ENCODE measurements at regions not wholly inside any gene's neighbourhood (a gene's known extent, or its start where the extent isn't known, plus 50 kb on each side); places are given as distances from the start of the nearest gene placed in this dataset.
"Not testable (repeated sequence)": the region's sequence is repeated elsewhere in the genome, so short reads cannot be mapped to it uniquely, and the experiment has no call there.

DNA sequence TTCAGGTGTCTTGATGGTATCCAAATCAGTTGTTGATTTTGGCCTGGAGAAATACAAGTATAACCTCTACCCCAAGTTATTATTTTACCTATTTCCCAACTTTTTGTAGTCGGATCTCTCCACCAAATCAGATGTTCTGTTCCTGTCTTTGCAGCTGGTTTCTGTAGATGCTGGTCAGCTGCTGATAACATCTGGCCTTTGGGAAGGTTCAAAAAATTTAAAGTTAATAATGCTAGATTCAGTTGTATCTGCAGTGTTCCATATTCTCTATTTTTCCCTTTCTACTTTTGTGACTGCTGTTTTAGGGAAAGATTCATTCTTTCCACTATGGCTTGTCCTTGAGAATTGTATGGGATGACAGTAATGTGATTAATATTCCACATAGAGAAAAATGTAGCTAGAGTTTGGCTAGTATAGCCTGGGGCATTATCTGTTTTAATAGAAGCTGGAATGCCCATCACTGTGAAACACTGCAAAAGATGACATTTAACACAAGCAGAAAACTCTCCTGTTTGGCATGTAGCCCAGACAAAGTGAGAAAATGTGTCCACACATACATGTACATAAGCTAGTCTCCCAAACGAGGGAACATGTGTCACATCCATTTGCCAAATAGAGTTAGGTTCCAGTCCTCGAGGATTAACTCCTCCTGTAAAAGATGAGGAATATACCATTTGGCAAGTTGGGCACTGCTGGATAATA is 99.2 kb downstream of the ZNF100 start:
- DNase-seq: not testable (repeated sequence)

DNA sequence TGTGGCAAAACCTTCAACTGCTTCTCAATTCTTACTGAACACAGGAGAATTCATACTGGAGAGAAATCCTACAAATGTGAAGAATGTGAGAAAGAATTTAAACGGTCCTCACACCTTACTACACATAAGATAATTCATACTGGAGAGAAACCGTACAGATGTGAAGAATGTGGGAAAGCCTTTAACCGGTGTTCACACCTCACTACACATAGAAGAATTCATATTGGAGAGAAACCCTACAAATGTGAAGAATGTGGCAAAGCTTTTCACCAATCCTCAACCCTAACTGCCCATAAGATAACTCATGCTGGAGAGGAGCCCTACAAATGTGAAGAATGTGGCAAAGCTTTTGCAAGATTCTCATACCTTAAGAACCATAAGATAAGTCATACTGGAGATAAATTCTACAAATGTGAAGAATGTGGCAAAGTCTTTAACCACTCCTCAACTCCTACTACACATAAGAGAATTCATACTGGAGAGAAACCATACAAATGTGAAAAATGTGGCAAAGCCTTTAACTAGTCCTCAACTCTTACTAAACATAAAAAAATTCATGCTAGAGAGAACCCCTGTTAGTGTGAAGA is 111.7 kb downstream of the ZNF100 start:
- no peak for DNase-seq

DNA sequence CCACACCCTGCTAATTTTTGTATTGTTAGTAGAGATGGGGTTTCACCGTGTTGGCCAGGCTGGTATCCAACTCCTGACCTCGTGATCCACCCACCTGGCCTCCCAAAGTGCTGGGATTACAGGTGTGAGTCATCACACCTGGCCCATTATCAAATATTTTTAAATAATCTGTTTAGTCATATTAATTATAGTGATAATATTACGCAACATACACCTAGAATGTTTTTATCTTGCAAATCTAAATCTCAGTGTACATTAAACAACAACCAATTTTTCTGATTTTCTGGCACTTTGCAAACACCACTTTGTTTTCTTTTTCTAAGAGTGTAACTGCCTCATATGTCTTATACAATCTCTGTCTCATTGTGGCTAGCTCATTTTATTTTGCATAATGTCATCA is 115.9 kb downstream of the ZNF100 start:
- not testable (repeated sequence) for DNase-seq

DNA sequence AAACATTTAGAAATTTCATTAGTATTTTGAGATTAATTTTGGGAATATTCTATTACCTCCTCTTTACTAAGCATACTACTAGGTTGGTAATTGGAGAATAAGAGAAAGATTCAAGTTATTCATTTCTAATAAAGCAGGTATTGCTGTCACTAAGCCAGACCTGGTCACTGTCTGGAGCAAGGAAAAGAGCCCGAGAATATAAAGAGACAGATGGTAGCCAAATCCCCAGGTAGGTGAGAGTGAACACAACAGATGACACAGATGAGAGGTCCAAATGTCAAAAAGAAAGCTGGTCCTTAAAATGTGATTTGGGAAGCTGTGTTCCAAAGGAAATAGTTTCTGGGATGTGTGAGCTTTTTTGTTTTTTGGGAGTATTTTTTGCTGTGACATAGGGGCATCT is 128.6 kb downstream of the ZNF100 start:
- peak; percentile 17 to 87 for DNase-seq

DNA sequence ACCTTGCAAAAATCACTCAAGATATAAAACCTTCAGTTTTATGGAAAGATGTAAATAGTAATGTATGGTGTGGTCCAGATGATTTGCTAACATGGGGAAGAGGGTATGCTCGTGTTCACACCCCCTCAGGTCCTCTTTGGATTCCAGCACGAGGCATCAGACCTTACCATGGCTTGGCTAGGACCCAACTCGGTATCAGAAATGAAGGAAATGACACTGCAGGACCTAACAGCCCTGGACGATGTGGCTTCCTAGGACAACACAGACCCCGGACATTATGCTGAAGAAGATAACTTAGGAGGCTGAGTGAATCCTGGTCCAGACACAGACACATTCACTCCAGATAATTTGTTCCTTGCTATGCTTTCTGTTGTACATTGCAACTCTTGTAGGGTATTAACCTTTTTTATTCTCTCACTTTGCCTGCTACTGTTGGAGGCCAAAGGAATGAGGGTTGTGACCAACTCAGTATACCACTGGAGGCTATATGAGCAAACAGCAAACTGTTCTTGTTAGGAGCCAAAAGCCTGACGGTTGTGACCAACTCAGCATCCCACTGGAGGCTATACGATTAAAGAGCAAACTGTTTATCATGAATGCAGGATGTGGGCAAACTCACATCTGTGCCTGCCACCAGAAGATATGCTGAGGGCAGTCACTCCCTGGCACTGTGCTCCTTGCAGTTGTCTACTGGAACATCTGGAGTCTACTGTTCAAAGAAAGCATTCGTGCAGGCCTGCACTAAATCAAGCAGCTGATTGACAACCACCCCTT is 121.7 kb downstream of the ZNF429 start:
- no peak for DNase-seq

DNA sequence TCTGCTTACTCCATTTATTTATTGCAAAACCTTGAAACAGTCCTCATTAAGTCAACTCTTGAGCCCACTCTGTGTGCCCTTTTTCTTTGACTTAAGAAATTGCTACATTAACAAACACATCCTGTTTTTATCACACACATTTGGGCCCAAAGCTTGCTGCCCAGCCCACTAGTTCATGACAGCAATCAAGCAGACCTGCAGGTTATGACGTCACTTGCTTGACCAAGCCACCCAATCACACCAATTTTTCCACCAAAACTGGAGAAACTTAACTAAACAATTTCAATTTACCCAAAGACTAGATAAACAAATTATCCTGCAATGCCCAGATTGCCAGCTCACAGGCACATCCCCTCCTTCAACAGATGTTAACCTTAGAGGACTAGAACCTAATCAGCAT is 120.7 kb downstream of the ZNF429 start:
- no peak for DNase-seq

DNA sequence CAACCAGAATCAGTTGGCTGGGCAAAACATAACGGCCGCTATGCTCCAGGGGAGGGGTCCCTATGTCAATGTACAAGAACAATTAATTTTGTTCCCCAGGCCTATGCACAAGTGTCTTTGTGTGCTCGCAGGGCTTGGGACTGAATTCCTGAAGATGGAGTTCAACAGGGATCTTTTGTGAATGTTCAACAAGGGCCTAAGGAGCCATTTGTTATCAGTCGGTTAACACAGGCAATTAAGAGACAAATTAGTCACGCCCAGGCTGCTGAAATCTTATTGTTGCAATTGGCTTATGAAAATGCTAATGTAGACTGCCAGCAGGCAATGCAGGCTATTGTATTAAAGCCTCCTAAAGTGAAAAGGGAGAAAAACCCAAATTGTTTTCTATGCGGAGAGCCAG is 117.5 kb downstream of the ZNF429 start:
- no peak for DNase-seq

DNA sequence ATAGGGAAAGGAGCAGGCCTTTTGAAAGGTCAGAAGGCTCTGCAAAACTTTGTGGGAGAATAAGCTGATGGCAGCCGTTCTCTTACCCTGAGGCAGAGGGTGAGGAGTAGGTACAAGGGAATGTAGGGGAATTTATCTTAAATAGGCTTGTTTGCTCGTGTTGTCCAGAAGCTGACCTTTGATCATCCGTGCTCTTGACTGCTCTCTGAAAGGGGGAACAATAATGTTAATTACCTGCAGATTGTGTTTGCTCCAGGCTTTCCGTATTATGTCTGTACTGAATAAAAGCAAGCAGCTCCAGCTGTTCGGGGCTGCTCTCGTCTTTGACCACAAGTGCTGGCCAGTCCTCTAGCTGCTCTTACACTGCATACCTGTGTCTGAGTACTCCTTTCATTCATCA is 116.3 kb downstream of the ZNF429 start:
- DNase-seq: no peak

DNA sequence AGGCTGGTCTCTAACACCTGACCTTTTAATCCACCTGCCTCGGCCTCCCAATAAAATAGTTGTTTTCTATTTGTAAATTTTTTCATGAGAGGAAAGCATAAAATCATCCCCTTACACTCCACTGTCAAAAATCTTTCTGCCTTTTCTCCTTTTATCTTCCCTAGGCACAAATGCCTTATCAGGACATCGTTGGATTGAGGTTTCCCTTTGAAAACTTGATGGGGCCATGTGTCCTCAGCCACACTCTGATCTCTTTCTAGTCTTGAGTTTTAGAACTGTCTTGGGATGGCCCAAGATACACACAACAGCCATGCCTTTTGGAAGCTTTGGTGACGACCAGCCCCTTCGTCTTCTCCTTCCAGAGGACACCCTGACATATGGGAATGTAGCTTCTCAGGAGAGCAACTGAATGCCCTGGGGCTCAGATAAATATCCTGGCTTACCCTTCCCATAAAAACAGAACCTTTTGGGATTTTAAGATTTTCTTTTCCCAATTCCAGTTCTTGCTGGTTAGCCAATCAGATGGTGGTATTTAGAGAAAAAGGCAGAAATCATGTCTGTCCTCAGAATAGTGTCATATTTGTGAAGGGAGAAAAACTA is 112.4 kb downstream of the ZNF429 start:
- no peak for DNase-seq

DNA sequence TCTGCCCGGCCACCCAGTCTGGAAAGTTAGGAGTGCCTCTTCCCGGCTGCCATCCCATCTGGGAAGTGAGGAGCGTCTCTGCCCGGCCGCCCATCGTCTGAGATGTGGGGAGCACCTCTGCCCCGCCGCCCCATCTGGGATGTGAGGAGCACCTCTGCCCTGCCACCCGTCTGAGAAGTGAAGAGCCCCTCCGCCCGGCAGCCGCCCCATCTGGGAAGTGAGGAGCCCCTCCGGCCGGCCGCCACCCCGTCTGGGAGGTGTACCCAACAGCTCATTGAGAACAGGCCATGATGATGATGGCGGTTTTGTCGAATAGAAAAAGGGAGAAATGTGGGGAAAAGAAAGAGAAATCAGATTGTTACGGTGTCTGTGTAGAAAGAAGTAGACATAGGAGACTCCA is 109.4 kb downstream of the ZNF429 start:
- DNase-seq: not testable (repeated sequence)

DNA sequence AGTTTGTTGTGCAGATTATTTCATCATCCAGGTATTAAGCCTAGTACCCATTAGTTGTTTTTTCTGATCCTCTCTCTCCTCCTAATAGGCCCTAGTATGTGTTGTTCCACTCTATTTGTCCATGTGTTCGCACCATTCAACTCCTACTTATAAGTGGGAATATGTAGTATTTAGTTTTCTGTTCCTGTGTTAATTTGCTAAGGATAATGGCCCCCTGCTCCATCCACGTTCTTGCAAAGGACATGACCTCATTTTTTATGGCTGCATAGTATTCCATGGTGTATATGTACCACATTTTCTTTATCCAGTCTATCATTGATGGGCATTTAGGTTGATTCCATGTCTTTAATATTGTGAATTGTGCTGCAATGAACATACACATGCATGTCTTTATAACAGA is 107.8 kb downstream of the ZNF429 start:
- not testable (repeated sequence) for DNase-seq

DNA sequence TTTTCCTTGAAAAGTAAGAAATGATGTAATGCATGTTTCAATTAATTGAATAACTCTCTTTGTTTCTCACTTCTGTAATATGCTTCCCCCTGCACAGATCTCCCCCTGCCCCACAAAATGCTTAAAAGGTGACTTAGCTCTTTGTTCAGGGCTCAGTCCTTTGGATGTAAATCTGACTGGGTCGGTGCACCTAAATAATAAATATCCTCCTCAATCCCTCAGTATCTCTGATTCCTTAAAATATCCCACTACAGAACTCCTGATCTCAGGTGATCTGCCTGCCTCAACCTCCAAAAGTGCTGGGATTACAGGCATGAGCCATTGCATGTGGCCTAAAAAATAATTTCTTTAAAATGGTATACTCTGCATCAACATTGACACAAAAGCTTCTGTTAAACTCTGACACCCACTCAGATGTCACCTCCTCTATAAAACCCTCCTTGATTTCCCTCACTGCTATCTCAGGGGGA is 107.0 kb downstream of the ZNF429 start:
- no peak for DNase-seq

DNA sequence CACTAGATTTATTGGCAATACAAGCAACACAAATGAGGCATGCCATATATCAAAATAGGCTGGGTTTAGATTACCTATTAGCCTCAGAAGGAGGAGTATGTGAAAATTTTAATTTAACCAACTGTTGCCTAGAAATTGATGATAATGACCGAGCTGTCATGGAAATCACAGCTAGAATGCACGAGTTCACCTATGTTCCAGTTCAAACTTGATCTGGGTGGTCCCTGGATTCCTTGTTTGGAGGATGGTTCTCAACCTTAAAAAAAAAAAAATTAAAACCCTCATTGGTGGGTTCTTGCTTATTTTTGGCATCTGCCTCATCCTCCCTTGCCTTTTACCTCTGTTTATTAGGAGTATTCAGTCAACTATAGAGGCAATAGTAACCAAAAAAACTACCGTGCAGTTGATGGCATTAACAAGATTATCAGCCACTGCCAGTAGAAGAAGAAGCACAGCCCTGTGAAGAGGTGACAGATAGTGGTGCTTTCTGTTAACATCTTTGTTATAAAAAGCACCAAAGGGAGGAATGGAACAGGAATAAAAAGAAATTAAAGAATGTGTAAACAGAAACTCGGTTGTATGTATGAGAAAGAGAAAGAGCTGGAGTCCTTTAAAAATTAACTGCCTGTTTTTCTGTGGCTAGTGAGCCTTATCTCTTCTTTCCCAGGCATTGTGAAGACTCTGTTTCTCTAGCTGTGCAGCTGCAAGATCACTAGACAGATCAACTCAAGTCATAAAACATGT is 106.4 kb downstream of the ZNF429 start:
- DNase-seq: no peak

DNA sequence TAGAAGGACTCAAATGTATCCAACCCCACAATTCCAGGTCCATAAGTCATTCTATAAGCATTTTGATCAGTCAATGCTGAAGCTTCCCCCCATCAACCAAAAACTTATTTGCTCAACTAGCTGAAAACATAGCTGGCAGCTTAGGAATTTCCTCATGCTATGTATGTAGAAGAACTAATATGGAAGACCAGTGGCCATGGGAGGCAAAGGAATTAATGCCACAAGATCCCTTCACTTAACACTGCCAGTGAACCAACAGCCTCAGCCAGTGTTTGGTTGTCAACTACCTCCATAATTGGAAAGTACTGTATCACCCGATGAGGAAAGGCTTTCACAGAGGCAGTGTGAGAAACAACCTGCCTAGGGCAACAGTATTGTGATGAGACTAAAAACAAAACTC is 105.4 kb downstream of the ZNF429 start:
- no peak for DNase-seq

DNA sequence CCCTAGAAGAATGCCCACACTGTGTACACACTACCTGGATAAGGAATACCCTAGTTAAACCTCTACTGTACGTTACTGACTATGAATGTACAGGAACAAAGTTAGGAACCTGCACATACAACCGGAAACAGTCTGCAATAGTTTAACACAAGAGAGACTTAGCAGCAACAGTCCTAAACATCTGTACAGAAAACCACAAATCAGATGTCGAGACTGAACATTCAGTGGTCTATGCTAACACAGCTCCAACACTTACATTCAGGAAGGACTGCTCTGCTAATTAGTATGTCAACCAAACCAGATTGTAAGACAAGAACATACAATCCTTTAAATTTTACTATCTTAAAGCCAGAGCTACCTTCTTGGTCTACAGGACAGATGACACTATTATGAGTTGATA is 104.9 kb downstream of the ZNF429 start:
- no peak for DNase-seq

DNA sequence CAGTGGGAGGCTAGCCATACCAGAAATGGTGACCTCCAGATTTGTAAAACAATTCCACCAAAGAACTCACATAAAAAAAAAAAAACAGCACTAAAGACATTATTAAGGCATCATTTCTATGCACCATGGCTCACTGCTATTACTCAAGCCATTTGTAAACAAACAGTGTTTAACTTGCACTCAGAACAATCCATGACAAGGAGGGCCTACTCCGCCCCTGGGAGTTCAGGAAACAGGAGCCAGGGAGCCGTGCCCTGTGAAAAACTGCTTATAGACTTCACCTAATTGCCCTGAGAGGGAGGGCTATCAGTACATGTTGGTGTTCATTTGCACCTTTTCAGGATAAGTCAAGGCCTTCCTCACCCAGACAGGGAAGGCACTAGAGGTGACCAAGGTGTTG is 103.2 kb downstream of the ZNF429 start:
- no peak for DNase-seq

DNA sequence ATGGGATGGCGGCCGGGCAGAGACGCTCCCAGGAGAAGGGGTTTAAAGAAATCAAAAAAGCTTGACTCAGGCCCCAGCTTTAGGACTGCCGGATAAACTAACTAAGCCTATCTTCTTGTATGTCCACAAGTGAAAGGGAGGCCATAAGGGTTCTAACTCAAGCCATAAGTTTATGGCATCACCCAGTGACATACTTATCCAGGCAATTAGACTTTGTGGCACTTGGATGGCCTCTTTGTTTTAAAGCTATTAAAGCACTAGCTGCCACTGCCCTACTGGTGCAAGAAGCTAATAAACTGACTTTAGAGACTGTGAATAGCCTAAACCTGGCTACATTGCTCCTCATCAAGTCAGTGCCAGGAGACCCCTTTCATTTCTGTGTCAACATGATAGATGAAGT is 102.0 kb downstream of the ZNF429 start:
- DNase-seq: no peak

DNA sequence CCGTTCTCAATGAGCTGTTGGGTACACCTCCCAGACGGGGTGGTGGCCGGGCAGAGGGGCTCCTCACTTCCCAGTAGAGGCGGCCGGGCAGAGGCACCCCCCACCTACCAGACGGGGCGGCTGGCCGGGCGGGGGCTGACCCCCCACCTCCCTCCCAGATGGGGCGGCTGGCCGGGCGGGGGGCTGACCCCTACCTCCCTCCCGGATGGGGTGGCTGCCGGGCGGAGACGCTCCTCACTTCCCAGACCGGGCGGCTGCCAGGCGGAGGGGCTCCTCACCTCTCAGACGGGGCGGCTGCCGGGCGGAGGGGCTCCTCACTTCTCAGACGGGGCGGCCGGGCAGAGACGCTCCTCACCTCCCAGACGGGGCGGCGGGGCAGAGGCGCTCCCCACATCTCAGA is 101.6 kb downstream of the ZNF429 start:
- not testable (repeated sequence) for DNase-seq

DNA sequence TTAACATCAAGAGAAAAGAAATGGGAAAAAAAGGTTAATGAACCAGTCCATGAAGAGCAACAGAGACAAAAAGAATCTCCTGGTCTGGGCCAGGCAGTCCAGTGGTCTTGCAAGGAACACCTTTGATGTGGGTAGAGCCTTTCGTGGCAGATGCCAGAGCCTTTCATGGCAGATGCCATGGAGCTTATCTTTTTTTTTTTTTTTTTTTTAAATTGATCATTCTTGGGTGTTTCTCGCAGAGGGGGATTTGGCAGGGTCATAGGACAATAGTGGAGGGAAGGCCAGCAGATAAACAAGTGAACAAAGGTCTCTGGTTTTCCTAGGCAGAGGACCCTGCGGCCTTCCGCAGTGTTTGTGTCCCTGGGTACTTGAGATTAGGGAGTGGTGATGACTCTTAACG is 100.9 kb downstream of the ZNF429 start:
- DNase-seq: not testable (repeated sequence)

DNA sequence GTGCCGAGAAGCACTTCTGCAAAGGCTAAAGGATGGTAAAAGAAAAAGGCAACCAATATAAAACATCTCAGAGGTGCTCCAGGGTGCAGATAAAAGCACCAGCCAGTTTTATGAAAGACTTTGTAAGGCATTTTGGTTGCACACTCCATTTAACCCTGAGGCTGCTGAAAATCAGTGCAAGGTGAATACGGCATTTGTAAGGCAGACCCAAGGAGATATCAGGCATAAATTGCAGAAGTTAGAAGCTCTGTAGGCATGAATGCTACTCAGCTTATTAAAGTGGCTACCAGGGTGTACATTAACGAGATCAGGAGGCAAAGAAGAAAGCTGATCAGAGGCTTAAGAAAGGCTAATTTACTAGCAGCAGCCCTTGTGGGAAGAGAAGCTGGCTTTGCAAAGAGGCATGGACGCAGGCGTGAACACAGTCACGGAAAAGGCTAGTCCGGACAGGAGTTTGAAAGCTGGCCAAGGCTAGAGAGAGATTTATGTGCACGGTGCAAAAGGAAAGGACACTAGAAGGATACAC is 99.6 kb downstream of the ZNF429 start:
- no peak for DNase-seq

Measured in cerebellar nuclear complex (tissue), 1 donor.